ENCODE measurements at regions not wholly inside any gene's neighbourhood (a gene's known extent, or its start where the extent isn't known, plus 50 kb on each side); places are given as distances from the start of the nearest gene placed in this dataset.
"Not testable (repeated sequence)": the region's sequence is repeated elsewhere in the genome, so short reads cannot be mapped to it uniquely, and the experiment has no call there.

GRCh38 chr4:4032801-4033605, 193.7 kb downstream of the OTOP1 start:
- DNase-seq (ENCODE audit: low spot score) = not testable (repeated sequence)

GRCh38 chr4:4037399-4038138, 189.2 kb downstream of the OTOP1 start:
- not testable (repeated sequence) for DNase-seq (ENCODE audit: low spot score)

- DNase-seq (ENCODE audit: low spot score) = peak; percentile 1
These were observed 180.9 kb downstream of the OTOP1 start for GRCh38 chr4:4045823-4046222.

GRCh38 chr4:4046686-4047085, 180.0 kb downstream of the OTOP1 start:
- DNase-seq (ENCODE audit: low spot score) = not testable (repeated sequence)

- not testable (repeated sequence) for DNase-seq (ENCODE audit: low spot score)
These were observed 179.5 kb downstream of the OTOP1 start for GRCh38 chr4:4047202-4047601.

GRCh38 chr4:4048227-4048626, 178.5 kb downstream of the OTOP1 start:
- not testable (repeated sequence) for DNase-seq (ENCODE audit: low spot score)

GRCh38 chr4:4050781-4051180, 175.9 kb downstream of the OTOP1 start:
- DNase-seq (ENCODE audit: low spot score) = not testable (repeated sequence)

- not testable (repeated sequence) for DNase-seq (ENCODE audit: low spot score)
These were observed 173.8 kb downstream of the OTOP1 start for GRCh38 chr4:4052933-4053332.

GRCh38 chr4:4057226-4057625, 169.5 kb downstream of the OTOP1 start:
- DNase-seq (ENCODE audit: low spot score) = not testable (repeated sequence)

GRCh38 chr4:4084171-4084570, 142.6 kb downstream of the OTOP1 start:
- not testable (repeated sequence) for DNase-seq (ENCODE audit: low spot score)

GRCh38 chr4:4089716-4090419, 136.9 kb downstream of the OTOP1 start:
- not testable (repeated sequence) for DNase-seq (ENCODE audit: low spot score)

- not testable (repeated sequence) for DNase-seq (ENCODE audit: low spot score)
These were observed 136.0 kb downstream of the OTOP1 start for GRCh38 chr4:4090720-4091119.

- not testable (repeated sequence) for DNase-seq (ENCODE audit: low spot score)
These were observed 134.6 kb downstream of the OTOP1 start for GRCh38 chr4:4092159-4092558.

- DNase-seq (ENCODE audit: low spot score) = not testable (repeated sequence)
These were observed 127.1 kb downstream of the OTOP1 start for GRCh38 chr4:4099610-4100009.

- DNase-seq (ENCODE audit: low spot score) = not testable (repeated sequence)
These were observed 119.8 kb downstream of the OTOP1 start for GRCh38 chr4:4106923-4107322.

GRCh38 chr4:4107411-4108107, 119.2 kb downstream of the OTOP1 start:
- DNase-seq (ENCODE audit: low spot score) = not testable (repeated sequence)

GRCh38 chr4:4115381-4115780, 111.3 kb downstream of the OTOP1 start:
- not testable (repeated sequence) for DNase-seq (ENCODE audit: low spot score)

- not testable (repeated sequence) for DNase-seq (ENCODE audit: low spot score)
These were observed 109.8 kb downstream of the OTOP1 start for GRCh38 chr4:4116901-4117300.

GRCh38 chr4:4134368-4134767, 92.4 kb downstream of the OTOP1 start:
- not testable (repeated sequence) for DNase-seq (ENCODE audit: low spot score)

- not testable (repeated sequence) for DNase-seq (ENCODE audit: low spot score)
These were observed 90.1 kb downstream of the OTOP1 start for GRCh38 chr4:4136621-4137020.
